HCT116 (cell line): ENCODE measurements at regions not wholly inside any gene's neighbourhood (a gene's known extent, or its start where the extent isn't known, plus 50 kb on each side); places are given as distances from the start of the nearest gene placed in this dataset.

Source experiments
- ATAC-seq: fragments of 200-7000 bp; cut with Tn5 transposase; 2 replicates; pipeline ENCODE4 v1.9.1; 2020; ENCODE audit warnings: mild to moderate bottlenecking, moderate library complexity
- BruUV-seq: library from RNA; stranded (reverse); fragments of 400-500 nt; replicated peaks from 2 replicates; lab custom pipeline; 2021; lab: Mats Ljungman, UMichigan
- CTCF ChIA-PET: fragments of 300-600 bp; sonication (Branson Sonifier 250); formaldehyde crosslinking; loops from one replicate; lab custom pipeline; 2021; ENCODE audit warnings: antibody characterized with exemption; lab: Charles Lee
- POLR2A ChIA-PET: fragments of 300-600, 350-600 bp; sonication (Branson Sonifier 250); formaldehyde crosslinking; loops from one replicate; lab custom pipeline; 2021; ENCODE audit warnings: antibody characterized with exemption; lab: Charles Lee
- RAD21 ChIA-PET, 2 experiments: fragments of 300-600 bp; sonication (Branson Sonifier 250); formaldehyde crosslinking; loops; one replicate each; lab custom pipeline; 2023; ENCODE audit warnings: low total read pairs in 2 of 2; ENCODE audit not compliant: uncharacterized antibody in 2 of 2, unreplicated experiment in 2 of 2, low non-redundant PET in 1 of 2; lab: Charles Lee
- DNase-seq: peaks from one replicate; pipeline ENCODE4 v3.0.0-alpha.2; 2010; ENCODE audit warnings: low read depth, low spot score
- H2AFZ ChIP-seq: fragments of 200-600 bp; shearing (Covaris generic), sonication (generic); 2 replicates; pipeline ENCODE4 v1.6.1; 2017; ENCODE audit warnings: low read depth, mixed run types, mixed read lengths, antibody characterized with exemption, low read length; ENCODE audit not compliant: poor library complexity, severe bottlenecking
- H3K27ac ChIP-seq: 2 replicates; pipeline ENCODE4 v1.5.1; 2012; ENCODE audit warnings: low read depth, low read length
- H3K27me3 ChIP-seq: fragments of 200-600 bp; sonication (generic); 2 replicates; pipeline ENCODE4 v1.6.1; 2016; ENCODE audit warnings: mixed run types, low read length, mixed read lengths; ENCODE audit not compliant: insufficient read depth
- H3K36me3 ChIP-seq, 2 experiments: fragments of 200-500 bp in 1 of 2; fragments of 200-600 bp in 1 of 2; sonication (Bioruptor generic) in 1 of 2; sonication (generic) in 1 of 2; 2 replicates each; pipeline versions ENCODE4 v1.5.1 to v1.6.1; 2014 to 2016; ENCODE audit warnings: low read length in 2 of 2, inconsistent platforms in 1 of 2, mixed read lengths in 1 of 2, mixed run types in 1 of 2; ENCODE audit not compliant: insufficient read depth in 2 of 2, control insufficient read depth in 1 of 2
- H3K4me1 ChIP-seq, 2 experiments: fragments of 200-600 bp in 1 of 2; sonication (generic) in 1 of 2; 2 replicates each; pipeline versions ENCODE4 v1.5.1 to v1.6.1; 2012 to 2017; ENCODE audit warnings: low read length in 2 of 2, inconsistent platforms in 1 of 2, mild to moderate bottlenecking in 1 of 2, mixed read lengths in 1 of 2, mixed run types in 1 of 2, moderate library complexity in 1 of 2; ENCODE audit not compliant: insufficient read depth in 2 of 2, control insufficient read depth in 1 of 2
- H3K4me2 ChIP-seq: fragments of 200-600 bp; sonication (generic); 2 replicates; pipeline ENCODE4 v1.6.1; 2017; ENCODE audit warnings: mixed run types, low read length, mixed read lengths
- H3K4me3 ChIP-seq, 2 experiments: fragments of 200-600 bp in 1 of 2; sonication (generic) in 1 of 2; replicated peaks in 1 of 2; 2 replicates each; pipeline ENCODE4 v1.5.1; 2011 to 2016; ENCODE audit warnings: low read length in 2 of 2, control low read depth in 1 of 2, low read depth in 1 of 2, mild to moderate bottlenecking in 1 of 2, mixed read lengths in 1 of 2, mixed run types in 1 of 2
- H3K79me2 ChIP-seq: fragments of 200-600 bp; sonication (generic); 2 replicates; pipeline ENCODE4 v1.6.1; 2017; ENCODE audit warnings: mild to moderate bottlenecking, mixed run types, low read length, moderate library complexity, mixed read lengths; ENCODE audit not compliant: insufficient read depth
- H3K9ac ChIP-seq: fragments of 200-600 bp; sonication (generic); 2 replicates; pipeline ENCODE4 v1.6.1; 2016; ENCODE audit warnings: low read length, mixed read lengths
- H3K9me2 ChIP-seq: fragments of 200-600 bp; sonication (generic), shearing (Covaris generic); 2 replicates; pipeline ENCODE4 v1.6.1; 2017; ENCODE audit warnings: mixed run types, mild to moderate bottlenecking, moderate library complexity; ENCODE audit not compliant: insufficient read depth
- H3K9me3 ChIP-seq, 2 experiments: fragments of 200-500 bp in 1 of 2; fragments of 200-600 bp in 1 of 2; sonication (Bioruptor generic) in 1 of 2; sonication (generic) in 1 of 2; 2 replicates each; pipeline ENCODE4 v1.6.1; 2014 to 2017; ENCODE audit warnings: low read length in 2 of 2, mixed read lengths in 2 of 2, inconsistent platforms in 1 of 2, low read depth in 1 of 2, mild to moderate bottlenecking in 1 of 2, mixed run types in 1 of 2, moderate library complexity in 1 of 2; ENCODE audit not compliant: control insufficient read depth in 1 of 2, insufficient read depth in 1 of 2
- H4K20me1 ChIP-seq: fragments of 200-600 bp; sonication (generic), shearing (Covaris generic); 2 replicates; pipeline ENCODE4 v1.6.1; 2017; ENCODE audit warnings: mixed run types, mild to moderate bottlenecking, moderate library complexity; ENCODE audit not compliant: insufficient read depth
- CEBPB ChIP-seq: IDR thresholded peaks from 2 replicates; pipeline ENCODE4 v1.6.1; 2012; ENCODE audit warnings: low read depth
- ELF1 ChIP-seq: IDR thresholded peaks from 2 replicates; pipeline ENCODE4 v1.6.1; 2012; ENCODE audit warnings: low read depth, borderline replicate concordance
- EZH2 ChIP-seq: fragments of 200-600 bp; sonication (generic); IDR thresholded peaks from 2 replicates; pipeline ENCODE4 v1.6.1; 2017; ENCODE audit warnings: antibody characterized with exemption, mixed run types
- EZH2phosphoT487 ChIP-seq: fragments of 200-600 bp; IDR thresholded peaks from 2 replicates; pipeline ENCODE4 v1.6.1; 2018; ENCODE audit warnings: antibody characterized with exemption, borderline replicate concordance
- JUND ChIP-seq: IDR thresholded peaks from 2 replicates; pipeline ENCODE4 v1.6.1; 2012
- POLR2A ChIP-seq: IDR thresholded peaks from 2 replicates; pipeline ENCODE4 v1.7.0; 2011; ENCODE audit warnings: borderline replicate concordance; ENCODE audit not compliant: insufficient read depth, insufficient read length; ENCODE audit errors: extremely low read depth
- SP1 ChIP-seq: IDR thresholded peaks from 2 replicates; pipeline ENCODE4 v1.6.1; 2012; ENCODE audit warnings: low read depth
- ZNF274 ChIP-seq: fragments of 200-500 bp; sonication (Bioruptor generic); IDR thresholded peaks from 2 replicates; pipeline ENCODE4 v1.6.1; 2014; ENCODE audit warnings: mild to moderate bottlenecking, low read depth, low read length, inconsistent platforms
- intact Hi-C: fragments of 100-400 bp; cut with micrococcal nuclease; formaldehyde crosslinking; loops from 2 replicates; pipeline ENCODE4 v1.10.0; 2022
- TF ChIP-seq, protein P1 (sequence below): IDR thresholded peaks from 2 replicates; pipeline ENCODE4 v1.6.1; 2012
- TF ChIP-seq, protein P2 (sequence below), 3 experiments: fragments of 200-600 bp in 1 of 3; sonication (generic) in 1 of 3; IDR thresholded peaks in 2 of 3; conservative IDR thresholded peaks in 1 of 3; 2 replicates each; pipeline ENCODE4 v1.5.1; 2012 to 2017; ENCODE audit warnings: low read depth in 2 of 3, low read length in 2 of 3, antibody characterized with exemption in 1 of 3, borderline replicate concordance in 1 of 3, control low read depth in 1 of 3, mild to moderate bottlenecking in 1 of 3, mixed read lengths in 1 of 3, mixed run types in 1 of 3, moderate library complexity in 1 of 3; ENCODE audit not compliant: insufficient read depth in 1 of 3
- TF ChIP-seq, protein P3 (sequence below): IDR thresholded peaks from 2 replicates; pipeline ENCODE4 v1.6.1; 2012; ENCODE audit warnings: low read depth
- TF ChIP-seq, protein P4 (sequence below): IDR thresholded peaks from 2 replicates; pipeline ENCODE4 v1.6.1; 2011; ENCODE audit warnings: mild to moderate bottlenecking, low read length, moderate library complexity; ENCODE audit not compliant: insufficient replicate concordance; ENCODE audit errors: extremely low read depth

DNA sequence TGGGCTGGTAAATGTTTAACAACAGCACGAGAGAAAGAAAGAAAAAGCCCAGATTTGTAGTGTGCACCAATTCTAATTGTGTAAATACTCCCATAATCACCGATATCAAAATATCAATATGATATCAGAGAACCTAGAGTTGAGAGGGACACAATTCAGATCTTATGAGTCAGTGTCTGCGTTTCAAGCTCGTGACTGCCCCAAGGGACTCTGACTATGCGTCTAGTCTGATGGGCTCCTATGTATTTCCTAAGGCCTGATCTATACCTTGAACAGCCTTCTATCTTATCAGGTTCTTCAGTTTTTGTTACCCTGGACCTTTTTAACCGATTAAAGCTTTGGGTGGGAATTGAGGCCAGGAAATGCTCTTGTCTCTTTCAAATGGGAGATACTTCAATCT is 243.0 kb upstream of the SLC24A2 start:
- no peak for TF ChIP-seq CEBPB
- TF ChIP-seq, protein P1, sequence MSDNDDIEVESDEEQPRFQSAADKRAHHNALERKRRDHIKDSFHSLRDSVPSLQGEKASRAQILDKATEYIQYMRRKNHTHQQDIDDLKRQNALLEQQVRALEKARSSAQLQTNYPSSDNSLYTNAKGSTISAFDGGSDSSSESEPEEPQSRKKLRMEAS: no peak
- TF ChIP-seq SP1: no peak
- TF ChIP-seq EZH2: no peak
- no peak for TF ChIP-seq JUND
- TF ChIP-seq ZNF274: no peak
- TF ChIP-seq POLR2A: no peak
- BruUV-seq: no TSS peak
- no peak overlapping the region for H3K4me3 ChIP-seq
- DNase-seq: no peak
- H3K9ac ChIP-seq: no peak overlapping the region
- H3K27me3 ChIP-seq: peaks cover 17% of the 10 kb centered on the region
- H3K9me3 ChIP-seq: no peaks in the 10 kb centered on the region
- RAD21 ChIA-PET: no interaction called here
- H3K4me1 ChIP-seq: no peaks in the 10 kb centered on the region
- POLR2A ChIA-PET: no interaction called here
- intact Hi-C loops: no loop called here
- no peaks in the 10 kb centered on the region for H3K36me3 ChIP-seq
- no peak overlapping the region for H2AFZ ChIP-seq
- CTCF ChIA-PET: no interaction called here
- no peaks in the 10 kb centered on the region for H3K9me2 ChIP-seq
- ATAC-seq: no peak
- no peaks in the 10 kb centered on the region for H4K20me1 ChIP-seq
- H3K79me2 ChIP-seq: no peaks in the 10 kb centered on the region
- H3K4me2 ChIP-seq: no peak overlapping the region
- no peak overlapping the region for H3K27ac ChIP-seq

DNA sequence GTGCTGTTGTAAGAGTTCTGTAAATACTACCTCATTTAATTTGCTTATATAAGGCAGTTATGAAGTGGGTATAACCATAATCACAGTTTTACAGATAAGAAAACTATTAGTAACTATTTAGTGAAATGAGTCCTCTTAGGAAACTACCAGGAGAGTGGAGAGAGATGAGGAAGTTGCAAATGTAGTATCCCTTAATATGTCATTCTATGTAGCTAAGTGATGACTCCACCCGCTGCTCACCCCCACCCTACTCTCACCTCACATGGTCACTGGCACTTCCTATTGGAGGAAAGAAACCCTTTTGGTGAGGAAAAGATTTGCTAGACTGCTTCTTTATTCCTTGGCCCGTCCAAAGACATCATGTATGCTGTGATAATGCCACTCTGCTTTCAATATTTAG is 241.8 kb upstream of the SLC24A2 start:
- H4K20me1 ChIP-seq: no peaks in the 10 kb centered on the region
- DNase-seq (no peak), ATAC-seq (no peak)
- no peaks in the 10 kb centered on the region for H3K4me1 ChIP-seq
- RAD21 ChIA-PET: no interaction called here
- no peaks in the 10 kb centered on the region for H3K79me2 ChIP-seq
- POLR2A ChIA-PET: no interaction called here
- H3K9me2 ChIP-seq: no peaks in the 10 kb centered on the region
- no TSS peak for BruUV-seq
- intact Hi-C loops: no loop called here
- no peaks in the 10 kb centered on the region for H3K36me3 ChIP-seq
- H3K4me3 ChIP-seq: no peak overlapping the region
- no peak overlapping the region for H3K9ac ChIP-seq
- no peak overlapping the region for H3K4me2 ChIP-seq
- H3K27ac ChIP-seq: no peak overlapping the region
- peaks cover 17% of the 10 kb centered on the region for H3K27me3 ChIP-seq
- H2AFZ ChIP-seq: no peak overlapping the region
- no peaks in the 10 kb centered on the region for H3K9me3 ChIP-seq
- CTCF ChIA-PET: no interaction called here
- no peak for TF ChIP-seq POLR2A
- no peak for TF ChIP-seq ELF1
- TF ChIP-seq, protein P2, sequence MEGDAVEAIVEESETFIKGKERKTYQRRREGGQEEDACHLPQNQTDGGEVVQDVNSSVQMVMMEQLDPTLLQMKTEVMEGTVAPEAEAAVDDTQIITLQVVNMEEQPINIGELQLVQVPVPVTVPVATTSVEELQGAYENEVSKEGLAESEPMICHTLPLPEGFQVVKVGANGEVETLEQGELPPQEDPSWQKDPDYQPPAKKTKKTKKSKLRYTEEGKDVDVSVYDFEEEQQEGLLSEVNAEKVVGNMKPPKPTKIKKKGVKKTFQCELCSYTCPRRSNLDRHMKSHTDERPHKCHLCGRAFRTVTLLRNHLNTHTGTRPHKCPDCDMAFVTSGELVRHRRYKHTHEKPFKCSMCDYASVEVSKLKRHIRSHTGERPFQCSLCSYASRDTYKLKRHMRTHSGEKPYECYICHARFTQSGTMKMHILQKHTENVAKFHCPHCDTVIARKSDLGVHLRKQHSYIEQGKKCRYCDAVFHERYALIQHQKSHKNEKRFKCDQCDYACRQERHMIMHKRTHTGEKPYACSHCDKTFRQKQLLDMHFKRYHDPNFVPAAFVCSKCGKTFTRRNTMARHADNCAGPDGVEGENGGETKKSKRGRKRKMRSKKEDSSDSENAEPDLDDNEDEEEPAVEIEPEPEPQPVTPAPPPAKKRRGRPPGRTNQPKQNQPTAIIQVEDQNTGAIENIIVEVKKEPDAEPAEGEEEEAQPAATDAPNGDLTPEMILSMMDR (IDR thresholded peaks at IDR 0.05 in 2 of 3, conservative IDR thresholded peaks at IDR 0.05 in 1 of 3; ENCODE audit: borderline replicate concordance in 1 of 3, insufficient read depth in 1 of 3, low read depth in 2 of 3, low read length in 2 of 3): no peak
- TF ChIP-seq EZH2phosphoT487: no peak
- TF ChIP-seq, protein P1: no peak
- no peak for TF ChIP-seq CEBPB
- TF ChIP-seq, protein P3, sequence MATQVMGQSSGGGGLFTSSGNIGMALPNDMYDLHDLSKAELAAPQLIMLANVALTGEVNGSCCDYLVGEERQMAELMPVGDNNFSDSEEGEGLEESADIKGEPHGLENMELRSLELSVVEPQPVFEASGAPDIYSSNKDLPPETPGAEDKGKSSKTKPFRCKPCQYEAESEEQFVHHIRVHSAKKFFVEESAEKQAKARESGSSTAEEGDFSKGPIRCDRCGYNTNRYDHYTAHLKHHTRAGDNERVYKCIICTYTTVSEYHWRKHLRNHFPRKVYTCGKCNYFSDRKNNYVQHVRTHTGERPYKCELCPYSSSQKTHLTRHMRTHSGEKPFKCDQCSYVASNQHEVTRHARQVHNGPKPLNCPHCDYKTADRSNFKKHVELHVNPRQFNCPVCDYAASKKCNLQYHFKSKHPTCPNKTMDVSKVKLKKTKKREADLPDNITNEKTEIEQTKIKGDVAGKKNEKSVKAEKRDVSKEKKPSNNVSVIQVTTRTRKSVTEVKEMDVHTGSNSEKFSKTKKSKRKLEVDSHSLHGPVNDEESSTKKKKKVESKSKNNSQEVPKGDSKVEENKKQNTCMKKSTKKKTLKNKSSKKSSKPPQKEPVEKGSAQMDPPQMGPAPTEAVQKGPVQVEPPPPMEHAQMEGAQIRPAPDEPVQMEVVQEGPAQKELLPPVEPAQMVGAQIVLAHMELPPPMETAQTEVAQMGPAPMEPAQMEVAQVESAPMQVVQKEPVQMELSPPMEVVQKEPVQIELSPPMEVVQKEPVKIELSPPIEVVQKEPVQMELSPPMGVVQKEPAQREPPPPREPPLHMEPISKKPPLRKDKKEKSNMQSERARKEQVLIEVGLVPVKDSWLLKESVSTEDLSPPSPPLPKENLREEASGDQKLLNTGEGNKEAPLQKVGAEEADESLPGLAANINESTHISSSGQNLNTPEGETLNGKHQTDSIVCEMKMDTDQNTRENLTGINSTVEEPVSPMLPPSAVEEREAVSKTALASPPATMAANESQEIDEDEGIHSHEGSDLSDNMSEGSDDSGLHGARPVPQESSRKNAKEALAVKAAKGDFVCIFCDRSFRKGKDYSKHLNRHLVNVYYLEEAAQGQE: no peak
- TF ChIP-seq, protein P4, sequence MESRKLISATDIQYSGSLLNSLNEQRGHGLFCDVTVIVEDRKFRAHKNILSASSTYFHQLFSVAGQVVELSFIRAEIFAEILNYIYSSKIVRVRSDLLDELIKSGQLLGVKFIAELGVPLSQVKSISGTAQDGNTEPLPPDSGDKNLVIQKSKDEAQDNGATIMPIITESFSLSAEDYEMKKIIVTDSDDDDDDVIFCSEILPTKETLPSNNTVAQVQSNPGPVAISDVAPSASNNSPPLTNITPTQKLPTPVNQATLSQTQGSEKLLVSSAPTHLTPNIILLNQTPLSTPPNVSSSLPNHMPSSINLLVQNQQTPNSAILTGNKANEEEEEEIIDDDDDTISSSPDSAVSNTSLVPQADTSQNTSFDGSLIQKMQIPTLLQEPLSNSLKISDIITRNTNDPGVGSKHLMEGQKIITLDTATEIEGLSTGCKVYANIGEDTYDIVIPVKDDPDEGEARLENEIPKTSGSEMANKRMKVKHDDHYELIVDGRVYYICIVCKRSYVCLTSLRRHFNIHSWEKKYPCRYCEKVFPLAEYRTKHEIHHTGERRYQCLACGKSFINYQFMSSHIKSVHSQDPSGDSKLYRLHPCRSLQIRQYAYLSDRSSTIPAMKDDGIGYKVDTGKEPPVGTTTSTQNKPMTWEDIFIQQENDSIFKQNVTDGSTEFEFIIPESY: no peak
